ENCODE measurements at regions not wholly inside any gene's neighbourhood (a gene's known extent, or its start where the extent isn't known, plus 50 kb on each side); places are given as distances from the start of the nearest gene placed in this dataset.

GRCh38 chr18:54100920-54101470 lies 123.5 kb downstream of the MBD2 start:
- no peak for DNase-seq

GRCh38 chr18:54100466-54100865 lies 124.0 kb downstream of the MBD2 start:
- no peak for DNase-seq

- DNase-seq, result no peak
Measured at GRCh38 chr18:54094474-54094873, 130.0 kb downstream of the MBD2 start.

DNA sequence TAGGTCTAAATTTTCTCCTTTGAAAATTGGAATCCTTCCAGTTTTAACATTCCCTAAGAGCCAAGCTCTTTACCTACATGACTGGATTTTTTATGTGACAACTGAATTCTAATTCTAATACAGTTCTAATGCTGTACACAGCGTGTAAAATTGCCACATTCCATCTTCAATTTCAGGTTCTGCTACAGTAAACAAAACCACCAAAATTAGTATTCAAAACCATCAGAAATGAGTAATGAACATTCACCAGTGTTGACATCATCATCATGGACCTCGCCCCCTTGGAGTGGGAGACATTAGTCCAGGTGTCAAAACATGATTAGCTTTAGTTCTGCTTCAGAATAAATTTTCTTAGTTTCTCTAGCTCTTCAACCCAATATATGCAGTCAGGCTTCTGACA lies 133.6 kb downstream of the MBD2 start:
- no peak for DNase-seq

DNA sequence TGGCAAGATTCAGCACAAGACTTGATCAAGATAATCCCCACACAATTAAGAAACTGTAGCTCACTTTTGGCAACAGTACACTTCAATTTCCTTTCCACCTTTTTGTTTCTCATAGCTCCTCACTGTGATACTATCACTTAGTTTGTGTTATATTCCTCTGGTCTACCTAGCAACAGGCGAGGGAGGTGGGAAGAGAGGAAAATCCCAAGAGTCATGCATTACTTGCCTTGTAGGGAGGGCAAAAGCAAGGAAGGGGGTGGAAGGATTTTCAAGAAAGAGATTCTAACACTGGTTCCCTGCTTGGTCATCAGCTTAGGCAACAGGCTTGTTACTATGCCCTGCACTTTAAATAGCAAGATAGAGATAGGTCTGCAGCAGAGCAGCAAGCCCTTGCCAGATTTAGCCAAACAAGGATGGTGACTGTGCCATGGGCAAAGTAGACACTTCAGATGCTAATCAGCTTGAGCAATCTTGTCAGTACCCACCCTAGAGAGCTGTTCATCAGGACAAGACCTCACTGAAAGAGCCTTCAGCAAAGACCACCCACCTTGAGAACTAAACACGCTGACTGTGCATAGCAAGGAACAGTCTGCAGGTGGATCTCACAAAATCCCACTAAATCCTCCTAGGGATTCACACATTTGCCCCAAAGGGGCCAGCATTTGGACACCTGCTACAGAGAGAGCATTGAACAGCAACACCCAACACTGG lies 134.6 kb downstream of the MBD2 start:
- no peak for DNase-seq

DNA sequence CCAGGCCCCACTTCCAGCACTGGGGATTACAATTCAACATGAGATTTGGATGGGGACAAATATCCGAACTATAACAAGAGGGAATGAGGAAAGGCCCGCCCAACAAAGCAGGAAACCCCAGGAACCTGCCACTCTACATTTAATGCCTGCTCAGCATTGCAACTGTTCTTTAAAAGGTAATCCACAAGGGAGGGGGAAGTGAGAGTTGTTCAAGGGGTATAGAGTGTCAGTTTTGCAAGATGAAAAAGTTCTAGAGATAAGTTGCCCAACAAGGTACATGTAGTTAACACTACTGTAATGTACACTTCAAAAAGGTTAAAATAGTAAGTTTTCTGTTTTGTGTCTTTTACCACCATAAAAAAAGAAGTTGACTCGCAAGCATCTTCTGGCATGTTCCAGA lies 137.6 kb downstream of the MBD2 start:
- no peak for DNase-seq

DNA sequence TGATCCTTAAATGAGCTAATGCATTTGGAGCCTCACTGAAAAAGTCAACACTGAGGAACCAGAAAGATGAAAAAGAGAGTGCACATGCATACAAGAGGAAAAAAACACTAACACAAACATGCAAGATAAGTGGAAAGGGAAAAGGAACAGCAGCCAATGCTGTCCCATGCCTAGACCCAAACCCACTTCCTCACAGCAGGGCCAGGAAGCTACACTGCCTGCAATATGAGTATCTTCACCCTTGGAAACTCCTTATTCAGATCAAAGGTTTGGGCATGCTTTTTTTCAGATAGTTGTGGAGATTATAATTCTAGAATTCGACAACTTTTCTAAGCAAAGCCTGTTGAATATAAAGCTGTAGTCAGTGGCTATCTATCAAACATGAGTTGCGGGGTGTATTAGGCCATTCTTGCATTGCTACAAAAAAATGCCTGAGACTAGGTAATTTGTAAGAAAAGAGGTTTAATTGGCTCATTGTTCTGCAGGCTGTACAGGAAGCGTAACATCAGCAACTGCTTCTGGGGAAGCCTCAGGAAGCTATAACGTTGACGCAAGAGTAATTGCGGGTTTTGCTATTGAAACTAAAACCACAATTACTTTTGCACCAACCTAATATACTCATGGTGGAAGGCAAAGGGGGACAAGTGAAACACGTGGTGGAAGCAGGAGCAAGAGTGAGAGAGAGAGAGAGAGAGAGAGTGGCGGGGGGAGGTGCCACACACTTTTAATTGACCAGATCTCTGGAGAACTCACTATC lies 138.2 kb downstream of the MBD2 start:
- DNase-seq, result no peak

GRCh38 chr18:54080858-54081257 lies 143.6 kb downstream of the MBD2 start:
- DNase-seq, result no peak

DNA sequence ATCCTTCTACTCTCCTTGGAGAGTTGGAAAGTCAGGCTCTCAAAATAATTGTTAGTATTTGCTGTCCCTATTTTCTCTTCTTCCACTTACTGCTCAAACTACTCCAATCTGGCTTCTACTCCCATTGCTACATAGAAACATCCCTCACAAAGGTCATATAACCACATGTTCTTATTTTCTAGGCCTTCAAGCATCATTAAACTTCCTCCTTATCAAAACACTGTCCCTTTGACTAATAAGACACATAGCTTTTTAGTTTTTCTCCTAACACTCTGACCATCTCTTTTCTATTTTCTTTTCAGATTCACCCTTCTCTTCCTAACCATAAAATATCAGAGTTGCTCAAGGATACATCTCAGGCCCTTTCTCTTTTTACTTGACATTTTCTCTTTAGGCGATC lies 148.3 kb downstream of the MBD2 start:
- DNase-seq, result no peak

- no peak for DNase-seq
Measured at GRCh38 chr18:54075689-54076088, 148.8 kb downstream of the MBD2 start.

DNA sequence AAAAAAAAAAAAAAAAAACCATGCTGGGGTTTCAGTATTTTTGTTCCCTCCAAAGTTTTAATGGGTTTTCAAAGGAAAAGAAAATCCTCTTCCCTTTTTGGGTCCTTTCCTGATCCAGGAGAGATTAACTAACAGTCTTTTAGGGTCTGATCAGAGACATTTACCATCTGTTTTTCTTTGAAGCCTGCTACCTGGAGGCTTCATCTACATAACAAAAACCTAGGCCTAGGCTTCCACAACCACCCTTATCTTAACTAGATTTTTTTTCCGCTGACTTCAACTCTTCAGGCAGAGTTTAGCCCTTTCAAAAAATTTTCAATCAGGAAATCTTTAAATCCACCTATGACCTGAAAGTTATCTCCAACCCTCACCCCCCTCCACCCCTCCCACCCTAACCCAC lies 154.7 kb downstream of the MBD2 start:
- no peak for DNase-seq

DNA sequence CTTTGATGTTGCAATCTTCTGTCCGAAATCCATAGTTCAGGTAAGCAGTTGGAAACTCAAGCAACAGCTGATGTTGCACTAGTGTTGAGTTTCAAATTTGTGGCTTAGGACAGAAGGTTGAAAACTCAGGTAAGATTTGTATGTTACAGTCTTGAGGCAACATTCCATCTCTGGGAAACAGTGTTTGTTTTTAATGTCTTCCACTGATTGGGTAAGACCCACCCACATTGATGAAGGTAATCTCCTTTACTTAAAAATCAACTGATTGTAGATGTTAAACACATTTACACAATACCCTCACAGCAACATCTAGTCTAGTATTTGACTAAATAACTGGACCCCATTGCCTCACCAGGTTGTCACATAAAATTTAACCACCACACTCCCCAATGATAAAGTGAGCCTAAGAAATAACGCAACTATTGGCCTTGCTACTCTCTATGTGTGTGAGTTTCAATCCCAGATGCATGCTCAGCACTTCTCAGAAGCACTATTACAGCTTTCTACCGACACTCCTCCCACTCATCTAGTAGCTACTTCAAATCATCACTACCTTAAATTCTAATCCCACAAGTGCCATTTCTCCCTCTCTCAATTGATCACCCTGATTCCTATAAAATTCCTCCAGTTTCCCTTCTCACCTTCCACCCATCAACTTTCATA lies 164.0 kb downstream of the MBD2 start:
- no peak for DNase-seq

GRCh38 chr18:54052732-54053429 lies 171.6 kb downstream of the MBD2 start:
- no peak for DNase-seq

DNA sequence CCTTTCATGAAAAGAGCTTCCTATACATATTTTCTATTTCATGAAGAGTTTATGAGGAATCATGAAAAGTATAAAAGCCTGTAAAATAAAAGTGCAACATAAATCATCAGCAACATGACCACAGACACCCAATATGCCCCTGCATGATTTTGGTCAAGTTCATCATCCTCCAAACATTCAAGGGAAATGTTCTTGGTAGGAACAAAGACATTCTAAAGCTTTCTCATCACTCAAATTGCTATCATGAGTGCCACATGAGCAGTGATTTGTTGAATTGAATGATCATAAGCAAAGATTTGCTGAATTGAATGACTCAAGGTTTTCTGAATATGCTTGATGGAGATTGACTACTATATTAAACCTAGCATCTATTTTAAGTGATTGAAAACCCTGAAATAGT lies 172.2 kb downstream of the MBD2 start:
- DNase-seq, result no peak

- DNase-seq, result no peak
Measured at GRCh38 chr18:54043484-54044251, 180.8 kb downstream of the MBD2 start.

DNA sequence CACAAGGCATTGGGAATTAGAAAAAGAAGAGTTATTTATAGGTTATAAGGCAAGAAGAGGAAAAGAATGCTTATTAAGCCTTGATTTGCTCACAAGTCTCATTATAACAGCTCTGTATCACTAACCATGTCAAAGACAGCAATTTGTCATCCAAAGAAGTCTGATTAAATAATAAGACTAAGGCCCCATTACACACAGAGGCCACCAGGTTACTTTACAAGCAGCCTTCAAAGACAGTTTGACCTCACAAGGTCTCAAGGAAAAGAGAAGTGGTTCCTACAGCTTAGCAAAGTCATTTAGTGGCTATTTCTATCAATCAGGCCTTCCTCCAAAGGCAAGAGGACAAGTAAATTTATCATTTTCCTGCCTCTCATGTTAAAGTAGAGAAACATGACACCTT lies 188.5 kb downstream of the MBD2 start:
- no peak for DNase-seq

DNA sequence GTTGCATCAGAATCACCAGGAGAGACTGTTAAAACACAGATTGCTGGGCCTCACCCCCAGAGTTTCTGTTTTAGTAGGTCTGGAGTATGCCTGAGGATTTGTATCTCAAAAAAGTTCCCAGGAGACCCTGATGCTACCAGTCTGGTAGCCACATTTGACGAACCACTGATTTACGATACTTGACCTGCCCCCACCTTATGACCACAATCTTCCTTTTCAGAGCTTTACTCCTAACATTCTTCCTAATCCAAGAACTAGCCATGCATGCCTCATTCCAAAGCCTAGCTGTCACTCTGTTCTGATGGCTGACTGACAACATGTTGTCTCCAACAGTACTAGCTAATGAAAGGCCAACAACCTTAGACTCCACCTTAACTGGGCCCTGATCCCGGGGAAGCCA lies 191.4 kb downstream of the MBD2 start:
- DNase-seq, result no peak

GRCh38 chr18:54032412-54032811 lies 192.1 kb downstream of the MBD2 start:
- DNase-seq, result no peak

DNA sequence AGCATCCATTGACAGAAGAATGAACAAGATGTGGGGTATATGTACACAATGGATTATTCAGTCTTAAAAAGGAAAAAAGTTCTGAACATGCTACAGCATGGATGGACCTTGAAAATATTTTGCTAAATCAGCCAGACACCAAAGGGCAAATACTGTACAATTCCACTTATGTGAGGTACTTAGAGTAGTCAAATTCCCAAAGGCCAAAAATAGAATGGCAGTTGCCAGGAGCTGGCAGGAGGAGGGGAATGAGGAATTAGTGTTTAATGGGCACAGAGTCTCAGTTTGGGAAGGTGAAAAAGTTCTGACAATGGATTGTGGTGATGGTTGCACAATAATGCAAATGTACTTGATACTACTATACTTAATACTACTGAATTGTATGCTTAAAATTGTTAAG lies 193.2 kb downstream of the MBD2 start:
- DNase-seq, result no peak

- no peak for DNase-seq
Measured at GRCh38 chr18:54030434-54030833, 194.0 kb downstream of the MBD2 start.

DNA sequence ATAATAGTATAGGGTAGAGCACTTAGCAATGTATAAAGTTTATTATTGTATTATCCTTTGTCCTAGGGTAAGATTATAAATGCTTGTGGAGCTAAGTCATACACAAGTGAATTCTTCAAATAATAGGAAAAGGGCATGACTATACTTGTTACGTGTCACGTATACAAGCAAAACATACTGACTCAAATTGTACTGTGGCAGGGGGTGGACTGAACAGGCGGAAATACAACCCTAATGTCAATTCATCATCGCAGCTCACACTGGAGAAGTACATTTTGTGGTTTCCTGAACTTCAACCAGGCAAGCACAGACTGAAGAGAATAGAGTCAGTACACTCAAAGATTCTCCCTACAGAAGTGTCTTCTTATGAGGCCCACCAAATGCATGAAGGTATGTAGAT lies 201.0 kb downstream of the MBD2 start:
- DNase-seq, result no peak

DNA sequence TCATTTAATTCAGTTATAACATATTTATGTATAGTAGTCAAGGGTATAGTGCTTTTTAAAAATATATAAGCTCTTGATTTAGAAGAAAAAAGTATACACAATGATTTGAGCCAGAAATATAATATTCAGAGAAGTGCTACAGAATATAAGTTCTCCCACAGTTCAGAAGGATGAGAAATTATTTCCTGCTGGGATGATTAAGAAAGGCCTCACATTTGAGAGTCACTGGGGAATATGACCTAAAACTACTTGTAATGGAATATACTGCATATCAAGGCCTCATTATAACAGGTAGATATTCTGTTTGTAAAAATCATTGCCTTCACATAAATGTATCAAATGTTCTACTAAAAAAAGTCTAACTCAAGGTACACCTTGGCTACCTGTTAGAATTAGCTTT lies 203.5 kb downstream of the MBD2 start:
- no peak for DNase-seq
